Activated CD4-positive, alpha-beta T cell treated with anti-CD3 and anti-CD28 coated beads, Interleukin-2, amount 50 U/mL, for 16 hours (primary cell): ENCODE measurements at regions not wholly inside any gene's neighbourhood (a gene's known extent, or its start where the extent isn't known, plus 50 kb on each side); places are given as distances from the start of the nearest gene placed in this dataset.
"Not testable (repeated sequence)": the region's sequence is repeated elsewhere in the genome, so short reads cannot be mapped to it uniquely, and the experiment has no call there.

Experiments used
- DNase-seq: peaks from one replicate; pipeline ENCODE4 v3.0.0-alpha.2; 2020

GRCh38 chr7:124633740-124634139 lies 131.9 kb downstream of the GPR37 start:
- DNase-seq: no peak

GRCh38 chr7:124630395-124630794 lies 135.2 kb downstream of the GPR37 start:
- DNase-seq: no peak

GRCh38 chr7:124618871-124619270 lies 146.7 kb downstream of the GPR37 start:
- DNase-seq: no peak

- not testable (repeated sequence) for DNase-seq
Observed at GRCh38 chr7:124618051-124618450, 147.5 kb downstream of the GPR37 start.

GRCh38 chr7:124603066-124603465 lies 162.5 kb downstream of the GPR37 start:
- DNase-seq: no peak

GRCh38 chr7:124597509-124597908 lies 168.1 kb downstream of the GPR37 start:
- no peak for DNase-seq

GRCh38 chr7:124596881-124597280 lies 168.7 kb downstream of the GPR37 start:
- no peak for DNase-seq

- no peak for DNase-seq
Observed at GRCh38 chr7:124590814-124591213, 174.8 kb downstream of the GPR37 start.

- no peak for DNase-seq
Observed at GRCh38 chr7:124577256-124577655, 188.3 kb downstream of the GPR37 start.

GRCh38 chr7:124575176-124575575 lies 190.4 kb downstream of the GPR37 start:
- peak; percentile 2 for DNase-seq

- DNase-seq: peak; percentile 14
Observed at GRCh38 chr7:124570558-124570957, 195.0 kb downstream of the GPR37 start.

GRCh38 chr7:124566583-124566982 lies 199.0 kb downstream of the GPR37 start:
- no peak for DNase-seq

- DNase-seq: no peak
Observed at GRCh38 chr7:124557587-124557986, 208.0 kb downstream of the GPR37 start.

- DNase-seq: no peak
Observed at GRCh38 chr7:124557101-124557500, 208.5 kb downstream of the GPR37 start.

GRCh38 chr7:124553502-124553901 lies 212.1 kb downstream of the GPR37 start:
- no peak for DNase-seq

- no peak for DNase-seq
Observed at GRCh38 chr7:124552217-124552616, 213.4 kb downstream of the GPR37 start.

- no peak for DNase-seq
Observed at GRCh38 chr7:124550036-124550435, 215.6 kb downstream of the GPR37 start.

- no peak for DNase-seq
Observed at GRCh38 chr7:124542476-124542875, 223.1 kb downstream of the GPR37 start.

- DNase-seq: no peak
Observed at GRCh38 chr7:124536156-124536762, 229.3 kb downstream of the GPR37 start.

GRCh38 chr7:124532166-124532565 lies 233.4 kb downstream of the GPR37 start:
- DNase-seq: no peak

GRCh38 chr7:124516911-124517310 lies 248.7 kb downstream of the GPR37 start:
- DNase-seq: no peak

- no peak for DNase-seq
Observed at GRCh38 chr7:124515106-124515830, 250.3 kb downstream of the GPR37 start.

GRCh38 chr7:124514471-124514870 lies 251.1 kb downstream of the GPR37 start:
- DNase-seq: no peak

GRCh38 chr7:124497176-124497575 lies 268.4 kb downstream of the GPR37 start:
- no peak for DNase-seq

- DNase-seq: no peak
Observed at GRCh38 chr7:124489925-124490324, 275.7 kb downstream of the GPR37 start.
